HEK293 (cell line): ENCODE measurements at regions not wholly inside any gene's neighbourhood (a gene's known extent, or its start where the extent isn't known, plus 50 kb on each side); places are given as distances from the start of the nearest gene placed in this dataset.

Source experiments
- MEIS1 ChIP-seq: sonication (generic); formaldehyde crosslinking; IDR thresholded peaks from 2 replicates; pipeline ENCODE4 v1.8.1; 2022; ENCODE audit warnings: missing genetic modification reagents, mild to moderate bottlenecking, borderline replicate concordance
- ZNF184 ChIP-seq: fragments of 450-650 bp; IDR thresholded peaks from 2 replicates; pipeline ENCODE4 v1.5.1; 2018; ENCODE audit warnings: missing biosample characterization, mild to moderate bottlenecking, missing genetic modification characterization
- ZNF747 ChIP-seq: fragments of 450-650 bp; formaldehyde crosslinking; IDR thresholded peaks from 2 replicates; pipeline ENCODE4 v1.5.1; 2016; ENCODE audit warnings: missing biosample characterization, missing genetic modification characterization
- ZSCAN18 ChIP-seq: fragments of 450-650 bp; formaldehyde crosslinking; IDR thresholded peaks from 2 replicates; pipeline ENCODE4 v1.5.1; 2016; ENCODE audit warnings: missing biosample characterization, missing genetic modification characterization
- TF ChIP-seq, protein P1 (sequence below): fragments of 450-650 bp; formaldehyde crosslinking; IDR thresholded peaks from 2 replicates; pipeline ENCODE4 v1.5.1; 2016; ENCODE audit warnings: missing biosample characterization, missing genetic modification characterization

DNA sequence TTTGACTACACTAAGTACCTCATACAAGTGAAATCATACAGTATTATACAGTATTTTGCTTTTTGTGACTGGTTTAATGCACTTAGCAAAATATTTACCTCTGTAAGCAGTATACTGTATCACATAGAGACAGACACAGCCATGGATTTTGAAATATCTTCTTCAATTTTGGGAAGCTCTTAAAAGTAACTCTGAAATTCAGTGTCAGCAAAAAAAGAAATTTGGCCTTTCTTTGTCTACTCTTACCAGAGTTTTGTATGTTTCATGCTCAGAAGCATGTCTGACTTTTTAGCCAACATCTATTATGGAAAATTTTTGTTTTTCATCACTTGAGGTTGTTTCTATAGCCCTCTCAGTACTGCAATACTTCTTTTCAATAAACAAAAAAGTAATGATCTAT lies 1102.2 kb downstream of the TRHDE start:
- TF ChIP-seq, protein P1, sequence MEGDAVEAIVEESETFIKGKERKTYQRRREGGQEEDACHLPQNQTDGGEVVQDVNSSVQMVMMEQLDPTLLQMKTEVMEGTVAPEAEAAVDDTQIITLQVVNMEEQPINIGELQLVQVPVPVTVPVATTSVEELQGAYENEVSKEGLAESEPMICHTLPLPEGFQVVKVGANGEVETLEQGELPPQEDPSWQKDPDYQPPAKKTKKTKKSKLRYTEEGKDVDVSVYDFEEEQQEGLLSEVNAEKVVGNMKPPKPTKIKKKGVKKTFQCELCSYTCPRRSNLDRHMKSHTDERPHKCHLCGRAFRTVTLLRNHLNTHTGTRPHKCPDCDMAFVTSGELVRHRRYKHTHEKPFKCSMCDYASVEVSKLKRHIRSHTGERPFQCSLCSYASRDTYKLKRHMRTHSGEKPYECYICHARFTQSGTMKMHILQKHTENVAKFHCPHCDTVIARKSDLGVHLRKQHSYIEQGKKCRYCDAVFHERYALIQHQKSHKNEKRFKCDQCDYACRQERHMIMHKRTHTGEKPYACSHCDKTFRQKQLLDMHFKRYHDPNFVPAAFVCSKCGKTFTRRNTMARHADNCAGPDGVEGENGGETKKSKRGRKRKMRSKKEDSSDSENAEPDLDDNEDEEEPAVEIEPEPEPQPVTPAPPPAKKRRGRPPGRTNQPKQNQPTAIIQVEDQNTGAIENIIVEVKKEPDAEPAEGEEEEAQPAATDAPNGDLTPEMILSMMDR: no peak
- TF ChIP-seq ZSCAN18 (tag by site-specific recombination) (no peak), ZNF747 (tag by site-specific recombination) (no peak), MEIS1 (CRISPR knock-in tag) (no peak), ZNF184 (tag by site-specific recombination) (no peak)
